Motor neuron (in vitro differentiated cells): ENCODE measurements at regions not wholly inside any gene's neighbourhood (a gene's known extent, or its start where the extent isn't known, plus 50 kb on each side); places are given as distances from the start of the nearest gene placed in this dataset.
A peak's percentile ranks its signal among the peaks of the same experiment; 100 is the strongest.

ENCODE experiments used
- ATAC-seq, 8 experiments: fragments of 200-7000 bp; cut with Tn5 transposase; replicated peaks in 6 of 8; 2 replicates each; pipeline ENCODE4 v1.8.0; 2021; ENCODE audit warnings: mild to moderate bottlenecking in 8 of 8, moderate library complexity in 8 of 8
- H3K27ac ChIP-seq, 2 donors: fragments of 250-450 bp; sonication (Bioruptor Pico); 2 replicates each; pipeline ENCODE4 v1.9.0; 2021; ENCODE audit warnings: antibody characterized with exemption in 2 of 2, mild to moderate bottlenecking in 2 of 2, moderate library complexity in 1 of 2
- H3K4me1 ChIP-seq, 2 donors: fragments of 250-450 bp; sonication (Bioruptor Pico); replicated peaks in 1 of 2; 2 replicates each; pipeline ENCODE4 v1.6.1; 2021; ENCODE audit warnings: antibody characterized with exemption in 2 of 2, mild to moderate bottlenecking in 2 of 2, moderate library complexity in 1 of 2
- H3K4me3 ChIP-seq, 5 donors: fragments of 250-450 bp; sonication (Bioruptor Pico); 2 replicates each; pipeline ENCODE4 v1.9.0; 2021; ENCODE audit warnings: antibody characterized with exemption in 5 of 5, mild to moderate bottlenecking in 5 of 5, moderate library complexity in 4 of 5
- WGBS, 10 experiments: fragments of 450-650 bp; shearing (Covaris generic); methylation state at CpG; one replicate each; pipeline ENCODE4 v1.0.0; 2022; 5-methylcytosine and 5-hydroxymethylcytosine counted together
- in situ Hi-C, 9 experiments: fragments of 400-800 bp; cut with MboI; loops; one replicate each; pipeline ENCODE4 v1.15.0; 2021; ENCODE audit warnings: low sequenced_read_pairs in 9 of 9, low pct_unique_long_range_greater_than_20kb in 2 of 9; ENCODE audit not compliant: unreplicated experiment in 9 of 9

DNA sequence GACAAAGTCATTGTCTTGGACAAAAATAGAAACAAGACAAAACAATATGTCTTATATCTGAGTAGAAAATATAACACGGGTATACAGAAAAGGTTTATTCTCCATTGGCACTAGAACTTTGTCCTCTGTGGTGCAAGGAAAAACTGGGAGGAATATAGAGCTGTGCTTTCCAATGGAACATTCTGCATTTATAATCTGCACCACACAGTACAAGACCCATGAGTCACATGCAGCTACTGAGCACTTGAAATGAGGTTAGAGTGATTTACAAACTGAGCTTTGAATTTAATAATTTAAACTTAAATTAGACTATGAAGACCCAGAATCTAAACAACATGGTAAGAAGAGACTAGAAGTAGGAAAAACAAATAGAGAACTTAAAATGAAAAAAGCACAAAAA is 86.1 kb downstream of the RAP2A start:
- in situ Hi-C loops: loop anchor here in 1 of 9 experiments (25.0 kb wide), 1 partner anchor 108 kb away; no protein-coding TSS in a partner anchor
- Histone ChIP-seq H3K27ac (no peak overlapping the region), H3K4me3 (no peak overlapping the region), H3K4me1 (peaks cover 0 to 7% of the 10 kb centered on the region in 2 donors)
- WGBS, 10 experiments: 50 to 100% (median 67%) methylated on average over 1 of the region's 1 CpG; no CpG with 5 or more reads in 3 of the 10 experiments
- peak in 2 of 8 experiments; percentile 61 to 64 for ATAC-seq

DNA sequence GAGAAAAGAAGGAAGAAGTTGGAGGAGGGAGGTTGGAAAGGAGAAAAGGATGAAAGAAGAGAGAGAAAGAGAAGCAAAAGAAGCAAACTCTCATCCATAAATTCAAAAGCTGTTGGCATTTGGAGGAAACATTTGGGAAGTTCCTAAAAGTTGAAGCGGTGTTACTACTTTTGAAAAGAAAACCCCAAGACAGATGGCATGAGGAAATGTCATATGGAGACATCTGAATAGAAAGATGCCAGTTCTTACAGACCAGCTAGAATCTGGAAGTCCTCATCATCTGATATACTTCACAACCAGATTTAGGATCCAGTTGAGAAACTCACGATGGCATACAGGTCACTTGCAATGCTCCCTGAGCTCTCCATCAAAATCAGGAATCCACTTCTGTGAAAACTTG is 86.9 kb downstream of the RAP2A start:
- no peak for ATAC-seq
- no peak overlapping the region for H3K4me3 ChIP-seq
- in situ Hi-C loops: loop anchor here in 1 of 9 experiments (25.0 kb wide), 1 partner anchor 109 kb away; no protein-coding TSS in a partner anchor

DNA sequence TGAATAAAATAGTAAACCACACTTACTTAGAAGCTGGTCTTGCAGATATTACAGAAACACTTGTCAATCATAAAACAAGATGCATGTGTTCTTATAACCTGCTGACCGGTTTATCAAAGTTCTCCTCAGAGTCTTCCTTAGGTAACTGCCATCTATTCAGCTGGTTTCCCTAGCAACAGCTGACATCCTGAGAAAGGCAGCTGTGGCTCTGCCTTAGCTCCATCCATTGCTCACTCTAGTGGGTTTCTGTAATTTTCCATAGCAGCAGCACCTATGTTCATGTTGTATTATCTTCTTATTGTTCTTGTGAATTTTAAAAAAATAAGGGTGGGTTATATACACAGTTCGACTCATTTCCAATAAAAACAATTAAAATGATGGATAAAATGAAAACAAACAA is 87.8 kb downstream of the RAP2A start:
- 0 to 86% (median 55%) methylated on average over 1 to 2 of the region's 2 CpGs; no CpG with 5 or more reads in 1 of the 10 experiments for WGBS, 10 experiments
- Histone ChIP-seq H3K4me3 (no peak overlapping the region), H3K27ac (no peak overlapping the region), H3K4me1 (peaks cover 0 to 7% of the 10 kb centered on the region in 2 donors)
- in situ Hi-C loops: loop anchor here in 1 of 9 experiments (25.0 kb wide), 1 partner anchor 109 kb away; no protein-coding TSS in a partner anchor
- ATAC-seq: peak in 1 of 8 experiments; percentile 59

More for the DNA sequence above, 86.9 kb downstream of the RAP2A start:
- WGBS, 10 experiments: 17 to 100% (median 86%) methylated on average over 1 to 2 of the region's 2 CpGs; no CpG with 5 or more reads in 1 of the 10 experiments
- no peak overlapping the region for H3K27ac ChIP-seq
- H3K4me1 ChIP-seq: peaks cover 0 to 7% of the 10 kb centered on the region in 2 donors

- no peak for ATAC-seq
- peaks cover 0 to 7% of the 10 kb centered on the region in 2 donors for H3K4me1 ChIP-seq
- in situ Hi-C loops: loop anchor here in 1 of 9 experiments (25.0 kb wide), 1 partner anchor 110 kb away; no protein-coding TSS in a partner anchor
- no peak overlapping the region for H3K27ac ChIP-seq
- H3K4me3 ChIP-seq: no peak overlapping the region
- 0 to 100% (median 80%) methylated on average over 1 of the region's 2 CpGs; no CpG with 5 or more reads in 3 of the 10 experiments for WGBS, 10 experiments
Measured at GRCh38 chr13:97522243-97522642, 88.3 kb downstream of the RAP2A start.

GRCh38 chr13:97526556-97526955 is 92.6 kb downstream of the RAP2A start:
- peaks cover 0 to 7% of the 10 kb centered on the region in 2 donors for H3K4me1 ChIP-seq
- H3K27ac ChIP-seq: no peak overlapping the region
- no peak for ATAC-seq
- in situ Hi-C loops: no loop called here
- H3K4me3 ChIP-seq: no peak overlapping the region
- 71 to 100% (median 100%) methylated on average over 1 to 2 of the region's 2 CpGs; no CpG with 5 or more reads in 5 of the 10 experiments for WGBS, 10 experiments

DNA sequence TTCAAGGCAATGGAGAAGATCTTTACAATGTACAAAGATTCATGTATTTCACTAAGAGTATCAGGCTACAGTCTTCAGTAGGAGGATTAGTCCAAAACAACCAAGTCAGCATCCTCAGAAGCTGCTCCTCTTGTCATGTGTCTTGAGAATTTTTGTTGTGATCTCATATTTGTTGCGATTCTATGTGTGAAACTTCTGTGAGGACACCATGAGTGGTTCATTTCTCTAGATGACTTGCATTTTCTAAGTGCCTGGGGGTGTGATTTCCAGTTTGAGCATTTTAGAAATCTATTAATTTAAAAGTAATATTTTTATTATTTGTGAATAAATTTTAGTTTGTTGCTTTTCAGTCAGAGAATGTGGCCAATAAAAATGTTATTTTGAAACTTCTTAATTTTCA is 94.5 kb downstream of the RAP2A start:
- no peak for ATAC-seq
- H3K4me1 ChIP-seq: no peaks in the 10 kb centered on the region
- no peak overlapping the region for H3K4me3 ChIP-seq
- no peak overlapping the region for H3K27ac ChIP-seq
- 38 to 100% (median 100%) methylated on average over 1 of the region's 1 CpG; no CpG with 5 or more reads in 3 of the 10 experiments for WGBS, 10 experiments
- in situ Hi-C loops: no loop called here

GRCh38 chr13:97534540-97534939 is 100.6 kb downstream of the RAP2A start:
- Histone ChIP-seq H3K4me1 (no peaks in the 10 kb centered on the region), H3K27ac (no peak overlapping the region), H3K4me3 (no peak overlapping the region)
- in situ Hi-C loops: no loop called here
- ATAC-seq: peak in 1 of 8 experiments; percentile 62

GRCh38 chr13:97535614-97536013 is 101.6 kb downstream of the RAP2A start:
- no peak overlapping the region for H3K27ac ChIP-seq
- in situ Hi-C loops: no loop called here
- WGBS, 10 experiments: 0 to 73% (median 17%) methylated on average over 1 of the region's 1 CpG; no CpG with 5 or more reads in 3 of the 10 experiments
- ATAC-seq: peak in 1 of 8 experiments; percentile 62
- H3K4me3 ChIP-seq: no peak overlapping the region
- H3K4me1 ChIP-seq: no peaks in the 10 kb centered on the region

GRCh38 chr13:97537110-97537509 is 103.1 kb downstream of the RAP2A start:
- in situ Hi-C loops: no loop called here
- no peak for ATAC-seq
- H3K27ac ChIP-seq: no peak overlapping the region
- H3K4me1 ChIP-seq: no peaks in the 10 kb centered on the region
- whole genome bisulfite sequencing, 10 experiments: 83 to 100% (median 100%) methylated on average over 1 of the region's 1 CpG; no CpG with 5 or more reads in 4 of the 10 experiments
- no peak overlapping the region for H3K4me3 ChIP-seq

DNA sequence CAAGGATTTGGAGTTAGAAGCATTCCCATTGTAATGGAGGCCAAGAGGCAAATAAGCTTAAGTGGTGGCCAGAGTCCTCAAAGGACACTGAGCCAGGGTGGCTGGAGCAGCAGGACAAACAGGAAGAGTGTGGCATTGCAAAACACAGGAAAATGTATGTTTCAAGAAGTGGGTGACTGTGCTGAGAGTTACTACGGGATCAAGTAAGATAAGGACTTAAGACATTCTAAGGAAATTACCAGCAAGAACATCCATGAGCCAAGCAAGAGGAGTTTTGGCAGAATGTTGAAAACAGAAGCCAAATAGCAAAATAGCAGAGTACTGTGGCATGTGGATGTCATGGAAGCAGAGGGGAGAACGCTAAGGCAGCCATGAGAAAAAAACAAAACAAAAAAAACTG is 104.2 kb downstream of the RAP2A start:
- no peak for ATAC-seq
- Histone ChIP-seq H3K27ac (no peak overlapping the region), H3K4me1 (no peaks in the 10 kb centered on the region), H3K4me3 (no peak overlapping the region)
- in situ Hi-C loops: no loop called here
- WGBS, 10 experiments: 23 to 85% (median 75%) methylated on average over 1 to 2 of the region's 2 CpGs; no CpG with 5 or more reads in 1 of the 10 experiments

DNA sequence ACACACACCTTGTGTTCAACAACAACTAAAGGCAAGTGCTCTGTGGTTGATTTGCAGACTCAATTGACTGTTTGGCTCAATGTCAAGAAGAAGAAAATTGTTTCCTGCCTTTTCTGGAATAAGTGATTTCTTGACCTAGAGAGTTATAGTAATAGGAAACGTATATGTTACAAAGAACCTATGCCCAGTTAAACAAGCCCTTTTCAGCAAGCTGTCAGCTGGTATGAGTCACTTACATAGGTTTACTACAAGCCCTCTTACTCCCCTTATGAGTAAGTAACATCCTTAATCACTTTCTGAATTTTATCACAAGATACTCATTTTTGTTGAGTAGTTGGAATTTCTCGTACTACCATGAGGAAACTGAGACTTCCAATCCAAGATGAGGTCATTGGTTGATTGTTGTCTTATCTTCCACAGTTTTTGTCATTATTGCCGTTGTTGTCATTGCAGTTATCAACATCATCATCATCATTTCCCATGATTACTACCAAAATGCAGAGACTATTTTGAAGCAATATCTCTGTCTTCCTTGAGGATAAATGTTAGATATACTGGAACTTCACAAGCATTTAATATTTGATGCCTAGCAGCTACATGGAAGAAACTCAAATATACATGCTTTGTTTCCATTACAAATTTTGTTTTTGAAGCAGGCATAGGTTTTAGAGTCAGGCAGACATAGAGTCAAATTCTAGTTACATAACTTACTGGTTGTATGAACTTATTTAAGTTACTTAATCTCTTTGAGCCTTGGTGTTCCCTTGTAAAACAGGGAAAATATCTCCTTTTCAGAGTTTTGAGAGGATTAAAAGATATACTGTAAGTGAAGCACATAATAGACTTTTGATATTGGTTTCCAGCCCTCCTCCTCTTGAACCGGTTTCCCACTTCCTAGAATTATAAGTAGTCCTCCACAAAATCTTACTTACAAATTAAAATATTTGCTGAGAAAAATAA is 106.0 kb downstream of the RAP2A start:
- WGBS, 10 experiments: 11 to 100% (median 47%) methylated on average over 1 to 4 of the region's 4 CpGs
- H3K4me1 ChIP-seq: no peaks in the 10 kb centered on the region
- H3K4me3 ChIP-seq: no peak overlapping the region
- ATAC-seq: no peak
- in situ Hi-C loops: no loop called here
- no peak overlapping the region for H3K27ac ChIP-seq

DNA sequence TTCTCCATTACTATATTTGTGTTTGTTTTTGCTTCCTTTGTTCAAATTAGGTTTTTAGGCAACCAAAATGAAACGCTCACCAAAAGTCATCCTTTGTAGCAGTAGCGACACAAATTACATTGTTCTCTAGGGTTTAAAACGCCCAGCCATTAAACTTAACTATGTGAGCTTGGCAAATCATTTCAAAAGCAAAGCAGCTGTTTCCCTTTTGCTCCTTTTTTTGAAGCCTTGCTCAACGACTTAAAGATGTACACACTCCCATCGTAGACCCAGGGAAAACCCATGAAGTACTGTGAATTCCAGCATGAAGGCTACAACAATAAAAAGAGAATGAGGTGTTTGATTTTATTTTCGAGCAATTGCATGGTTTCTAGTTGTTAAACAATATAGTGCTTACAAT is 106.7 kb downstream of the RAP2A start:
- in situ Hi-C loops: no loop called here
- no peak overlapping the region for H3K4me3 ChIP-seq
- no peaks in the 10 kb centered on the region for H3K4me1 ChIP-seq
- H3K27ac ChIP-seq: no peak overlapping the region
- WGBS, 10 experiments: 0 to 77% (median 51%) methylated on average over 2 to 6 of the region's 6 CpGs; no CpG with 5 or more reads in 1 of the 10 experiments
- peak in 1 of 8 experiments; percentile 62 for ATAC-seq

- no peak for ATAC-seq
- 60 to 100% (median 88%) methylated on average over 1 to 3 of the region's 4 CpGs; no CpG with 5 or more reads in 1 of the 10 experiments for WGBS, 10 experiments
- in situ Hi-C loops: no loop called here
- Histone ChIP-seq H3K4me3 (no peak overlapping the region), H3K4me1 (no peaks in the 10 kb centered on the region), H3K27ac (no peak overlapping the region)
Measured at GRCh38 chr13:97542102-97542685, 108.2 kb downstream of the RAP2A start.
